SK-N-SH treated with all-trans-retinoic acid at 6 μM for 48 hours (cell line): ENCODE measurements at regions not wholly inside any gene's neighbourhood (a gene's known extent, or its start where the extent isn't known, plus 50 kb on each side); places are given as distances from the start of the nearest gene placed in this dataset.

Experiments
- PPARA ChIP-seq: fragments of 250-450 bp; sonication (Bioruptor Pico); IDR thresholded peaks from 2 replicates; pipeline ENCODE4 v1.5.0; 2020; ENCODE audit warnings: mild to moderate bottlenecking, borderline replicate concordance
- RARB ChIP-seq: fragments of 250-450 bp; sonication (Bioruptor Pico); IDR thresholded peaks from 2 replicates; pipeline ENCODE4 v1.8.0; 2021; ENCODE audit warnings: mild to moderate bottlenecking, moderate library complexity
- ZNF70 ChIP-seq: fragments of 450-650 bp; formaldehyde crosslinking; IDR thresholded peaks from 2 replicates; pipeline ENCODE4 v1.5.0; 2020; ENCODE audit warnings: mild to moderate bottlenecking, moderate library complexity

DNA sequence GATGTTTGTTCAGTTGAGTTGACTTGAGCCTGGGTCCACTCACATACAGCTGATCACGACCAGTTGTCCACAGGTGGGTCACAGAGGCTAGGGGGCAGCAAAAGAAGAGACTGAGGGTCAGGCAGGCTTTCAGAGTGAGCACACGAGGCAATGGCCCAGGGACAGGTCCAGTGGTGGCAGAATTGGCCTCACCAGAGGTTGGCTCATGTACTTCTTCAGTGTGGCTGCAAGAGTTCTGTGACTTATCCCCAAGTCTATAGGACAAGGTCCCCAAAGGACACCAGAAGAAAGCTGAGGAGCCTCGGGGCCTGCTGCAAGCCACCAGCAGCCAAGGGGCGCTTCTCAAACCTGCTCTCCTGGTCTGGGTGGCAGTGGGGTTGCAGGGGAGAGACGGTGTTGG, 219.8 kb downstream of the TFCP2L1 start:
- TF ChIP-seq PPARA (CRISPR knock-in tag) = no peak
- TF ChIP-seq RARB (CRISPR knock-in tag) = no peak
- TF ChIP-seq ZNF70 (CRISPR knock-in tag) = no peak
